ENCODE measurements at regions not wholly inside any gene's neighbourhood (a gene's known extent, or its start where the extent isn't known, plus 50 kb on each side); places are given as distances from the start of the nearest gene placed in this dataset.

- Histone ChIP-seq H3K36me3 (no peaks in the 10 kb centered on the region), H3K27me3 (peaks cover 0 to 43% of the 10 kb centered on the region in 2 donors), H3K27ac (no peak overlapping the region), H3K4me3 (no peak overlapping the region), H3K4me1 (no peaks in the 10 kb centered on the region), H3K9me3 (no peaks in the 10 kb centered on the region)
- TF ChIP-seq CTCF (IDR thresholded peaks at IDR 0.05): no peak
- intact Hi-C loops (cut with DNase I): no loop called here
- DNase-seq (no peak), ATAC-seq (no peak)
Measured at GRCh38 chr12:131530041-131530332, 180.9 kb upstream of the SFSWAP start.

GRCh38 chr12:131530422-131530821 is 180.5 kb upstream of the SFSWAP start:
- Histone ChIP-seq H3K27me3 (peaks cover 0 to 43% of the 10 kb centered on the region in 2 donors), H3K27ac (no peak overlapping the region), H3K36me3 (no peaks in the 10 kb centered on the region), H3K4me3 (no peak overlapping the region), H3K9me3 (no peaks in the 10 kb centered on the region), H3K4me1 (no peaks in the 10 kb centered on the region)
- intact Hi-C loops (cut with DNase I): no loop called here
- ATAC-seq: no peak
- no peak for DNase-seq
- no peak for TF ChIP-seq CTCF (IDR thresholded peaks at IDR 0.05)

GRCh38 chr12:131533139-131533538 is 177.8 kb upstream of the SFSWAP start:
- intact Hi-C loops (cut with DNase I): no loop called here

GRCh38 chr12:131535779-131536178 is 175.1 kb upstream of the SFSWAP start:
- Histone ChIP-seq H3K36me3 (no peaks in the 10 kb centered on the region), H3K9me3 (no peaks in the 10 kb centered on the region), H3K27me3 (peaks cover 0 to 41% of the 10 kb centered on the region in 2 donors), H3K4me3 (no peak overlapping the region), H3K4me1 (no peaks in the 10 kb centered on the region), H3K27ac (no peak overlapping the region)
- intact Hi-C loops (cut with DNase I): no loop called here
- TF ChIP-seq CTCF (IDR thresholded peaks at IDR 0.05): no peak
- ATAC-seq (no peak), DNase-seq (no peak)

More at GRCh38 chr12:131533139-131533538, 177.8 kb upstream of the SFSWAP start:
- Histone ChIP-seq H3K36me3 (no peaks in the 10 kb centered on the region), H3K4me3 (no peak overlapping the region), H3K27me3 (peaks cover 0 to 42% of the 10 kb centered on the region in 2 donors), H3K9me3 (no peaks in the 10 kb centered on the region), H3K27ac (no peak overlapping the region), H3K4me1 (no peaks in the 10 kb centered on the region)
- DNase-seq (no peak), ATAC-seq (no peak)
- TF ChIP-seq CTCF (IDR thresholded peaks at IDR 0.05): no peak

GRCh38 chr12:131536337-131536736 is 174.6 kb upstream of the SFSWAP start:
- no peaks in the 10 kb centered on the region for H3K9me3 ChIP-seq
- no peak for DNase-seq
- H3K27ac ChIP-seq: no peak overlapping the region
- peaks cover 0 to 35% of the 10 kb centered on the region in 2 donors for H3K27me3 ChIP-seq
- intact Hi-C loops (cut with DNase I): no loop called here
- no peak for ATAC-seq
- no peaks in the 10 kb centered on the region for H3K36me3 ChIP-seq
- no peak for TF ChIP-seq CTCF (IDR thresholded peaks at IDR 0.05)
- no peak overlapping the region for H3K4me3 ChIP-seq
- no peaks in the 10 kb centered on the region for H3K4me1 ChIP-seq

Measured in left lung (tissue), 4 donors.